A549 (cell line): ENCODE measurements at regions not wholly inside any gene's neighbourhood (a gene's known extent, or its start where the extent isn't known, plus 50 kb on each side); places are given as distances from the start of the nearest gene placed in this dataset.
"Not testable (repeated sequence)": the region's sequence is repeated elsewhere in the genome, so short reads cannot be mapped to it uniquely, and the experiment has no call there.

ENCODE experiments used
- ATAC-seq, 2 experiments: fragments of 200-7000 bp in 1 of 2; fragments of >200 bp in 1 of 2; cut with Nextera tagmentation in 1 of 2; cut with Tn5 transposase in 1 of 2; 3 replicates each; pipeline versions ENCODE4 v1.8.0 to v1.9.1; 2018 to 2020; ENCODE audit warnings: mild to moderate bottlenecking in 1 of 2, moderate library complexity in 1 of 2
- CTCF ChIA-PET: fragments of 300-600 bp; sonication (Branson Sonifier 250); formaldehyde crosslinking; extraction: SDS; loops from one replicate; lab custom pipeline; 2021; ENCODE audit warnings: antibody characterized with exemption, inconsistent platforms; lab: Yijun Ruan, JAX
- POLR2A ChIA-PET: fragments of 350-600 bp; formaldehyde crosslinking; extraction: SDS; loops from one replicate; lab custom pipeline; 2021; ENCODE audit warnings: antibody characterized with exemption, inconsistent platforms; lab: Yijun Ruan, JAX
- DNase-seq, 2 experiments: peaks; one replicate each; pipeline versions ENCODE4 v3.0.0 to v3.0.0-alpha.2; 2011 to 2016; ENCODE audit warnings: low read depth in 1 of 2, low spot score in 1 of 2
- FAIRE-seq: peaks from 2 replicates; lab custom pipeline; 2011; peaks lifted over from hg19 to GRCh38; lab: Jason Lieb, UNC
- H3K27ac ChIP-seq, 2 experiments: fragments of >200 bp; sonication (Bioruptor Twin); formaldehyde crosslinking; 3 replicates each; pipeline ENCODE4 v1.5.1; 2016 to 2017
- H3K4me1 ChIP-seq: fragments of >200 bp; sonication (Bioruptor Twin); formaldehyde crosslinking; 3 replicates; pipeline ENCODE4 v1.6.1; 2016
- H3K4me2 ChIP-seq: fragments of >200 bp; sonication (Bioruptor Twin); formaldehyde crosslinking; 3 replicates; pipeline ENCODE4 v1.6.1; 2016
- H3K4me3 ChIP-seq: fragments of >200 bp; sonication (Bioruptor Twin); formaldehyde crosslinking; 3 replicates; pipeline ENCODE4 v1.5.1; 2016
- H3K9me3 ChIP-seq: fragments of >200 bp; sonication (Bioruptor Twin); formaldehyde crosslinking; 3 replicates; pipeline ENCODE4 v1.6.1; 2016
- BCL3 ChIP-seq: fragments of >200 bp; sonication (Bioruptor Twin); formaldehyde crosslinking; IDR thresholded peaks from 3 replicates; pipeline ENCODE4 v1.6.1; 2016
- EHMT2 ChIP-seq: fragments of 200-600 bp; sonication (generic); IDR thresholded peaks from 2 replicates; pipeline ENCODE4 v1.6.1; 2016; ENCODE audit warnings: antibody characterized with exemption, low read depth, mild to moderate bottlenecking, moderate library complexity
- ESRRA ChIP-seq: fragments of 150-350 bp; IDR thresholded peaks from 2 replicates; pipeline ENCODE4 v1.6.1; 2014; ENCODE audit warnings: mild to moderate bottlenecking, low read length, borderline replicate concordance
- FOSB ChIP-seq: fragments of 250-450 bp; sonication (Bioruptor Pico); IDR thresholded peaks from 2 replicates; pipeline ENCODE4 v1.5.0; 2020; ENCODE audit warnings: mild to moderate bottlenecking, moderate library complexity
- FOSL2 ChIP-seq, 2 experiments: fragments of 450-650 bp in 1 of 2; fragments of >200 bp in 1 of 2; sonication (Bioruptor Twin) in 1 of 2; formaldehyde crosslinking; IDR thresholded peaks; 2 replicates each; pipeline versions ENCODE4 v1.5.0 to v1.6.1; 2016 to 2020; ENCODE audit warnings: mild to moderate bottlenecking in 1 of 2, moderate library complexity in 1 of 2
- HDAC2 ChIP-seq: fragments of 200-600 bp; sonication (generic); IDR thresholded peaks from 2 replicates; pipeline ENCODE4 v1.6.1; 2016
- HES2 ChIP-seq: fragments of >200 bp; sonication (Bioruptor Twin); formaldehyde crosslinking; IDR thresholded peaks from 2 replicates; pipeline ENCODE4 v1.6.1; 2016
- HMGXB4 ChIP-seq: fragments of 250-450 bp; sonication (Bioruptor Pico); IDR thresholded peaks from 2 replicates; pipeline ENCODE4 v1.5.0; 2021; ENCODE audit warnings: mild to moderate bottlenecking, moderate library complexity, borderline replicate concordance
- HOXA7 ChIP-seq: fragments of 250-450 bp; sonication (Bioruptor Pico); IDR thresholded peaks from 2 replicates; pipeline ENCODE4 v1.5.0; 2020; ENCODE audit warnings: mild to moderate bottlenecking, moderate library complexity
- HOXB5 ChIP-seq: fragments of 250-450 bp; sonication (Bioruptor Pico); IDR thresholded peaks from 2 replicates; pipeline ENCODE4 v1.5.0; 2020; ENCODE audit warnings: mild to moderate bottlenecking, moderate library complexity
- JUN ChIP-seq, 2 experiments: fragments of >200 bp; sonication (Bioruptor Twin); formaldehyde crosslinking; IDR thresholded peaks; 2 replicates in 1 of 2; 3 replicates in 1 of 2; pipeline ENCODE4 v1.6.1; 2016 to 2017
- JUNB ChIP-seq: fragments of >200 bp; sonication (Bioruptor Twin); formaldehyde crosslinking; IDR thresholded peaks from 2 replicates; pipeline ENCODE4 v1.6.1; 2016
- NPAS2 ChIP-seq: fragments of 250-450 bp; sonication (Bioruptor Pico); IDR thresholded peaks from 2 replicates; pipeline ENCODE4 v1.8.0; 2022; ENCODE audit warnings: mild to moderate bottlenecking, moderate library complexity, borderline replicate concordance
- POLR2AphosphoS2 ChIP-seq: conservative IDR thresholded peaks from 2 replicates; pipeline ENCODE4 v1.6.1; 2012; ENCODE audit warnings: low read length, improper control_type of control experiment, inconsistent platforms
- RFX5 ChIP-seq: fragments of 450-650 bp; IDR thresholded peaks from 2 replicates; pipeline ENCODE4 v1.7.1; 2014; ENCODE audit warnings: antibody characterized with exemption, mild to moderate bottlenecking, moderate library complexity
- TFCP2L1 ChIP-seq: fragments of 250-450 bp; sonication (Bioruptor Pico); IDR thresholded peaks from 2 replicates; pipeline ENCODE4 v1.5.0; 2021; ENCODE audit warnings: mild to moderate bottlenecking
- TP53 ChIP-seq: fragments of 250-450 bp; sonication (Bioruptor Pico); IDR thresholded peaks from 2 replicates; pipeline ENCODE4 v1.5.0; 2021; ENCODE audit warnings: mild to moderate bottlenecking, moderate library complexity
- ZNF302 ChIP-seq: fragments of 250-450 bp; sonication (Bioruptor Pico); IDR thresholded peaks from 2 replicates; pipeline ENCODE4 v1.9.0; 2021; ENCODE audit warnings: inconsistent platforms, mild to moderate bottlenecking, moderate library complexity
- WGBS: methylation state at CpG from one replicate; pipeline ENCODE4 v1.1.6; 2017; ENCODE audit errors: missing lambda C conversion rate; 5-methylcytosine and 5-hydroxymethylcytosine counted together
- TF ChIP-seq, protein P1 (sequence below): IDR thresholded peaks from 2 replicates; pipeline ENCODE4 v1.6.1; 2012
- TF ChIP-seq, protein P2 (sequence below): IDR thresholded peaks from 2 replicates; pipeline ENCODE4 v1.6.1; 2012; ENCODE audit warnings: low read depth, borderline replicate concordance
- TF ChIP-seq, protein P3 (sequence below): fragments of >200 bp; sonication (Bioruptor Twin); formaldehyde crosslinking; IDR thresholded peaks from 3 replicates; pipeline ENCODE4 v1.5.1; 2016
- TF ChIP-seq, protein P4 (sequence below): fragments of 450-650 bp; IDR thresholded peaks from 2 replicates; pipeline ENCODE4 v1.6.1; 2014; ENCODE audit warnings: antibody characterized with exemption

DNA sequence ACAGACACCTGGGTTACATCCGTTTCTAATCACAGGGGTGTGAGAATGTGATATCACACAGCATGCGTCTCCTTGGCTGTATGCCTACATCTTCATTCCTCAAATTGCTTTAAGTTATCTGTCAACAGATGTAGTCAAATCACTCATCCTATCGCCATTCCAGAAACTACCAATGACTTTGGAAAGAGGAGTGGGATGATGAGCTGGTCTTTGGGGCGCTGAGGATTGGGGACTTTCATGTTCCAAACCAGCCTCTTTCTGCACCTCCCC, 104.8 kb downstream of the NAV1 start (continued):
- TF ChIP-seq, protein P1, sequence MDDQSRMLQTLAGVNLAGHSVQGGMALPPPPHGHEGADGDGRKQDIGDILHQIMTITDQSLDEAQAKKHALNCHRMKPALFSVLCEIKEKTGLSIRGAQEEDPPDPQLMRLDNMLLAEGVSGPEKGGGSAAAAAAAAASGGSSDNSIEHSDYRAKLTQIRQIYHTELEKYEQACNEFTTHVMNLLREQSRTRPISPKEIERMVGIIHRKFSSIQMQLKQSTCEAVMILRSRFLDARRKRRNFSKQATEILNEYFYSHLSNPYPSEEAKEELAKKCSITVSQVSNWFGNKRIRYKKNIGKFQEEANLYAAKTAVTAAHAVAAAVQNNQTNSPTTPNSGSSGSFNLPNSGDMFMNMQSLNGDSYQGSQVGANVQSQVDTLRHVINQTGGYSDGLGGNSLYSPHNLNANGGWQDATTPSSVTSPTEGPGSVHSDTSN: no peak
- no peak for TF ChIP-seq HOXA7 (CRISPR knock-in tag)

DNA sequence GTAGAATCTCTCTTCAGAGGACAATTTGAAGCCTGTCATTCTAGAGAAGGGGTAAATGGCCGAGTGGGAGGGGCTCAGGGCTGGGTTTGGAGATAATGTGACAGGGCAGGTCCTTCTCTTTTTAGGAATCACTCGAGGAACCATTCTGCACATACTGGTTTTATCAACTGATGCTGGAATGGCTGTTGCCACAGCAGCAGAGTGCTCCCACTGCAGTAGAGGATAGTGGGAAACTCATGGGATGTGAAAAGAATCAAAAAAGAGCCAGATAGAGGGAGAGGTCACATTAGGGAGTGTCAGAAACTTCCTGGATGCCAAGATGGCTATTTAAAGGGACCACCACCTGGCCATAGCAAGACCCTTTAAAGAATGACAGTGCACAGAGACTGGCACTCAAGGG, 105.3 kb downstream of the NAV1 start:
- TF ChIP-seq HMGXB4 (CRISPR knock-in tag) (no peak), FOSL2 (IDR thresholded peaks at IDR 0.05) (no peak), FOSL2 (CRISPR knock-in tag; IDR thresholded peaks at IDR 0.05) (no peak), POLR2AphosphoS2 (no peak), TFCP2L1 (CRISPR knock-in tag) (no peak), HDAC2 (no peak), RFX5 (no peak), NPAS2 (no peak), FOSB (CRISPR knock-in tag) (no peak), EHMT2 (no peak), HOXB5 (no peak), HES2 (no peak), JUNB (no peak)
- no peak overlapping the region for H3K4me3 ChIP-seq
- FAIRE-seq (no peak), ATAC-seq (no peak), DNase-seq (no peak)
- H3K4me1 ChIP-seq: peaks cover 12% of the 10 kb centered on the region
- H3K9me3 ChIP-seq: no peaks in the 10 kb centered on the region
- 24% methylated on average over 2 of the region's 2 CpGs for WGBS
- ChIA-PET CTCF (interaction anchor here (1.0 kb wide), 1 partner anchor 59 kb away, joined by 3 read pairs; no protein-coding TSS in a partner anchor), POLR2A (no interaction called here)
- no peak overlapping the region for H3K4me2 ChIP-seq
- H3K27ac ChIP-seq: no peak overlapping the region

DNA sequence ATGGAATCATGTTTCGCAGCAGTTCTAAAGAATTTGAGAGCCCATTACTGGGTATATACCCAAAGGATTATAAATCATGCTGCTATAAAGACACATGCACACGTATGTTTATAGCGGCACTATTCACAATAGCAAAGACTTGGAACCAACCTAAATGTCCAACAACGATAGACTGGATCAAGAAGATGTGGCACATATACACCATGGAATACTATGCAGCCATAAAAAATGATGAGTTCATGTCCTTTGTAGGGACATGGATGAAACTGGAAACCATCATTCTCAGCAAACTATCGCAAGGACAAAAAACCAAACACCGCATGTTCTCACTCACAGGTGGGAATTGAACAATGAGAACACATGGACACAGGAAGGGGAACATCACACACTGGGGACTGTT, 106.1 kb downstream of the NAV1 start:
- POLR2A ChIA-PET, ATAC-seq, H3K4me3 ChIP-seq, H3K27ac ChIP-seq, H3K9me3 ChIP-seq, FAIRE-seq, DNase-seq, H3K4me2 ChIP-seq: not testable (repeated sequence)
- peaks cover 16% of the 10 kb centered on the region for H3K4me1 ChIP-seq
- WGBS: 94% methylated on average over 4 of the region's 6 CpGs
- CTCF ChIA-PET: interaction anchor here (0.9 kb wide), 1 partner anchor 114 kb away, joined by 3 read pairs; no protein-coding TSS in a partner anchor

DNA sequence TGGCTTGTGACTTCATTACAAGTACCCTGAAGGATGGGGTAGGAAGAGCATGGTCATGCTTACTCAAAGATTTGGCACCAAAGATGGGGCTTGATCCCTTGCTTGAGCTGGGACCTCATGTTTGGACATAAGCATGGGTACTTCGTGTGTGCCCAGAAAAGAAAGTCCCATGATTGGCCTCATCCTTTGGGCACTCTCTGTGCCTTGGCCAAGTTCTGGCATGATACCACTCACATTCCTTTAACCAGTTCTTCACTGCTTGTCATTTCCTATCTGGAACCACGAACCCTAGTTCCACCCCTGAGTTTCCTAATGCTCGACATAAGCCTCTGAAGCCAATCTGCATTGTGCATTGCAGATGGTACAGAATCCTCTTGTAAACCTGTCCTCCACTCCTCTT, 107.0 kb downstream of the NAV1 start:
- 85% methylated on average over 3 of the region's 3 CpGs for WGBS
- no peaks in the 10 kb centered on the region for H3K9me3 ChIP-seq
- FAIRE-seq: no peak
- CTCF ChIA-PET: interaction anchor here (0.9 kb wide), 1 partner anchor 115 kb away, joined by 3 read pairs; no protein-coding TSS in a partner anchor
- DNase-seq: no peak
- H3K27ac ChIP-seq: no peak overlapping the region
- H3K4me1 ChIP-seq: peaks cover 22% of the 10 kb centered on the region
- ATAC-seq: no peak
- TF ChIP-seq ESRRA: no peak
- TF ChIP-seq JUN (IDR thresholded peaks at IDR 0.05): no peak
- TF ChIP-seq, protein P2, sequence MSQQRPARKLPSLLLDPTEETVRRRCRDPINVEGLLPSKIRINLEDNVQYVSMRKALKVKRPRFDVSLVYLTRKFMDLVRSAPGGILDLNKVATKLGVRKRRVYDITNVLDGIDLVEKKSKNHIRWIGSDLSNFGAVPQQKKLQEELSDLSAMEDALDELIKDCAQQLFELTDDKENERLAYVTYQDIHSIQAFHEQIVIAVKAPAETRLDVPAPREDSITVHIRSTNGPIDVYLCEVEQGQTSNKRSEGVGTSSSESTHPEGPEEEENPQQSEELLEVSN: no peak
- no peak for TF ChIP-seq ZNF302
- TF ChIP-seq, protein P3, sequence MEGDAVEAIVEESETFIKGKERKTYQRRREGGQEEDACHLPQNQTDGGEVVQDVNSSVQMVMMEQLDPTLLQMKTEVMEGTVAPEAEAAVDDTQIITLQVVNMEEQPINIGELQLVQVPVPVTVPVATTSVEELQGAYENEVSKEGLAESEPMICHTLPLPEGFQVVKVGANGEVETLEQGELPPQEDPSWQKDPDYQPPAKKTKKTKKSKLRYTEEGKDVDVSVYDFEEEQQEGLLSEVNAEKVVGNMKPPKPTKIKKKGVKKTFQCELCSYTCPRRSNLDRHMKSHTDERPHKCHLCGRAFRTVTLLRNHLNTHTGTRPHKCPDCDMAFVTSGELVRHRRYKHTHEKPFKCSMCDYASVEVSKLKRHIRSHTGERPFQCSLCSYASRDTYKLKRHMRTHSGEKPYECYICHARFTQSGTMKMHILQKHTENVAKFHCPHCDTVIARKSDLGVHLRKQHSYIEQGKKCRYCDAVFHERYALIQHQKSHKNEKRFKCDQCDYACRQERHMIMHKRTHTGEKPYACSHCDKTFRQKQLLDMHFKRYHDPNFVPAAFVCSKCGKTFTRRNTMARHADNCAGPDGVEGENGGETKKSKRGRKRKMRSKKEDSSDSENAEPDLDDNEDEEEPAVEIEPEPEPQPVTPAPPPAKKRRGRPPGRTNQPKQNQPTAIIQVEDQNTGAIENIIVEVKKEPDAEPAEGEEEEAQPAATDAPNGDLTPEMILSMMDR: no peak
- no peak for TF ChIP-seq EHMT2
- TF ChIP-seq HOXB5: no peak
- TF ChIP-seq, protein P4, sequence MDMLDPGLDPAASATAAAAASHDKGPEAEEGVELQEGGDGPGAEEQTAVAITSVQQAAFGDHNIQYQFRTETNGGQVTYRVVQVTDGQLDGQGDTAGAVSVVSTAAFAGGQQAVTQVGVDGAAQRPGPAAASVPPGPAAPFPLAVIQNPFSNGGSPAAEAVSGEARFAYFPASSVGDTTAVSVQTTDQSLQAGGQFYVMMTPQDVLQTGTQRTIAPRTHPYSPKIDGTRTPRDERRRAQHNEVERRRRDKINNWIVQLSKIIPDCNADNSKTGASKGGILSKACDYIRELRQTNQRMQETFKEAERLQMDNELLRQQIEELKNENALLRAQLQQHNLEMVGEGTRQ: no peak
- TF ChIP-seq BCL3: no peak
- no peak for TF ChIP-seq TP53 (CRISPR knock-in tag)
- POLR2A ChIA-PET: no interaction called here
- H3K4me3 ChIP-seq: no peak overlapping the region
- H3K4me2 ChIP-seq: no peak overlapping the region
